Astrocyte (in vitro differentiated cells and primary cell): ENCODE measurements at regions not wholly inside any gene's neighbourhood (a gene's known extent, or its start where the extent isn't known, plus 50 kb on each side); places are given as distances from the start of the nearest gene placed in this dataset.

ENCODE experiments used
- DNase-seq: peaks from one replicate; pipeline ENCODE4 v3.0.0-alpha.2; 2010; ENCODE audit warnings: low read depth
- FAIRE-seq: peaks from 2 replicates; lab custom pipeline; 2011; peaks lifted over from hg19 to GRCh38; lab: Jason Lieb, UNC
- H2AFZ ChIP-seq: 2 replicates; pipeline ENCODE4 v1.6.0; 2012; ENCODE audit warnings: low read depth, low read length, inconsistent platforms
- H3K27ac ChIP-seq: 2 replicates; pipeline ENCODE4 v1.5.1; 2011; ENCODE audit warnings: low read depth, low read length, inconsistent platforms
- H3K27me3 ChIP-seq: 2 replicates; pipeline ENCODE4 v1.6.0; 2011; ENCODE audit warnings: low read length, inconsistent platforms; ENCODE audit not compliant: insufficient read depth
- H3K36me3 ChIP-seq: 2 replicates; pipeline ENCODE4 v1.5.1; 2011; ENCODE audit warnings: low read length, inconsistent platforms; ENCODE audit not compliant: insufficient read depth
- H3K4me1 ChIP-seq: 2 replicates; pipeline ENCODE4 v1.5.1; 2011; ENCODE audit warnings: low read length, inconsistent platforms; ENCODE audit not compliant: insufficient read depth
- H3K4me2 ChIP-seq: 2 replicates; pipeline ENCODE4 v1.6.0; 2012; ENCODE audit warnings: low read length, inconsistent platforms
- H3K4me3 ChIP-seq: 2 replicates; pipeline ENCODE4 v1.5.1; 2011; ENCODE audit warnings: low read depth, mild to moderate bottlenecking, low read length, inconsistent platforms; ENCODE audit not compliant: insufficient read depth
- H3K79me2 ChIP-seq: 2 replicates; pipeline ENCODE4 v1.6.0; 2012; ENCODE audit warnings: mild to moderate bottlenecking, low read length, inconsistent platforms; ENCODE audit not compliant: insufficient read depth
- H3K9ac ChIP-seq: 2 replicates; pipeline ENCODE4 v1.6.0; 2012; ENCODE audit warnings: mild to moderate bottlenecking, low read length, inconsistent platforms
- H3K9me3 ChIP-seq: 2 replicates; pipeline ENCODE4 v1.5.1; 2012; ENCODE audit warnings: low read depth, mild to moderate bottlenecking, low read length, inconsistent platforms; ENCODE audit not compliant: insufficient read depth
- H4K20me1 ChIP-seq: 2 replicates; pipeline ENCODE4 v1.6.0; 2012; ENCODE audit warnings: low read length, inconsistent platforms; ENCODE audit not compliant: insufficient read depth
- H3K27ac Mint-ChIP-seq: one replicate; pipeline ENCODE4 v1.8.0; 2021; ENCODE audit warnings: mild to moderate bottlenecking, mixed read lengths; ENCODE audit not compliant: unreplicated experiment
- H3K27me3 Mint-ChIP-seq: one replicate; pipeline ENCODE4 v1.8.0; 2021; ENCODE audit warnings: low read depth, mixed read lengths; ENCODE audit not compliant: unreplicated experiment
- H3K36me3 Mint-ChIP-seq: one replicate; pipeline ENCODE4 v1.8.0; 2021; ENCODE audit warnings: low read depth, mixed read lengths; ENCODE audit not compliant: unreplicated experiment
- H3K4me1 Mint-ChIP-seq: one replicate; pipeline ENCODE4 v1.8.0; 2021; ENCODE audit warnings: low read depth, mixed read lengths; ENCODE audit not compliant: unreplicated experiment
- H3K4me3 Mint-ChIP-seq: one replicate; pipeline ENCODE4 v1.8.0; 2021; ENCODE audit warnings: mild to moderate bottlenecking, moderate library complexity, mixed read lengths; ENCODE audit not compliant: unreplicated experiment
- H3K9me3 Mint-ChIP-seq: one replicate; pipeline ENCODE4 v1.8.0; 2021; ENCODE audit warnings: mild to moderate bottlenecking, mixed read lengths; ENCODE audit not compliant: unreplicated experiment
- EZH2 ChIP-seq: IDR thresholded peaks from 2 replicates; pipeline ENCODE4 v1.6.1; 2012; ENCODE audit warnings: mild to moderate bottlenecking, low read length, inconsistent platforms; ENCODE audit not compliant: insufficient read depth
- TF ChIP-seq, protein P1 (sequence below): IDR thresholded peaks from 2 replicates; pipeline ENCODE4 v1.5.1; 2011; ENCODE audit warnings: low read depth, mild to moderate bottlenecking, inconsistent platforms, low read length, moderate library complexity; ENCODE audit not compliant: insufficient read depth

DNA sequence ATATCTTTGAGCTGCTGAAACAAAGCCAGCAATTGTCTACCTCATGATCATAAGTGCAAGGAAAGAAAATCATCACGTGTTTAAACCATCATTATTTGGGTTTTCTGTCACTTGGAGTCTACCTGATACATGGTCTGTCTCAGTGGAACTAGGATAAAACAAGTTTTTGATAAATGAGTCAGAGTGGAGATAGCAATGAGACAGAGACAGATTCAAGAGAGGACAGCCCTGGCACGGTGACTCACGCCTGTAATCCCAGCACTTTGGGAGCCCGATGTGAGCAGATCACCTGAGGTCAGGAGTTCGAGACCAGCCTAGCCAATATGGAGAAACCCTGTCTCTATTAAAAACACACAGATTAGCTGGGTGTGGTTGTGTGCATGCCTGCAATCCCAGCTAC is 93.8 kb downstream of the PMAIP1 start:
- H3K4me3 Mint-ChIP-seq: no peak overlapping the region
- FAIRE-seq (no peak), DNase-seq (no peak)
- H3K9ac ChIP-seq: no peak overlapping the region
- no peaks in the 10 kb centered on the region for H3K79me2 ChIP-seq
- peaks cover 9% of the 10 kb centered on the region for H3K27me3 ChIP-seq
- no peak overlapping the region for H3K27ac ChIP-seq
- no peak overlapping the region for H3K27ac Mint-ChIP-seq
- TF ChIP-seq EZH2: no peak
- TF ChIP-seq, protein P1, sequence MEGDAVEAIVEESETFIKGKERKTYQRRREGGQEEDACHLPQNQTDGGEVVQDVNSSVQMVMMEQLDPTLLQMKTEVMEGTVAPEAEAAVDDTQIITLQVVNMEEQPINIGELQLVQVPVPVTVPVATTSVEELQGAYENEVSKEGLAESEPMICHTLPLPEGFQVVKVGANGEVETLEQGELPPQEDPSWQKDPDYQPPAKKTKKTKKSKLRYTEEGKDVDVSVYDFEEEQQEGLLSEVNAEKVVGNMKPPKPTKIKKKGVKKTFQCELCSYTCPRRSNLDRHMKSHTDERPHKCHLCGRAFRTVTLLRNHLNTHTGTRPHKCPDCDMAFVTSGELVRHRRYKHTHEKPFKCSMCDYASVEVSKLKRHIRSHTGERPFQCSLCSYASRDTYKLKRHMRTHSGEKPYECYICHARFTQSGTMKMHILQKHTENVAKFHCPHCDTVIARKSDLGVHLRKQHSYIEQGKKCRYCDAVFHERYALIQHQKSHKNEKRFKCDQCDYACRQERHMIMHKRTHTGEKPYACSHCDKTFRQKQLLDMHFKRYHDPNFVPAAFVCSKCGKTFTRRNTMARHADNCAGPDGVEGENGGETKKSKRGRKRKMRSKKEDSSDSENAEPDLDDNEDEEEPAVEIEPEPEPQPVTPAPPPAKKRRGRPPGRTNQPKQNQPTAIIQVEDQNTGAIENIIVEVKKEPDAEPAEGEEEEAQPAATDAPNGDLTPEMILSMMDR: no peak
- no peaks in the 10 kb centered on the region for H3K36me3 ChIP-seq
- H3K36me3 Mint-ChIP-seq: no peaks in the 10 kb centered on the region
- no peak overlapping the region for H3K4me3 ChIP-seq
- H3K27me3 Mint-ChIP-seq: peaks cover 6% of the 10 kb centered on the region
- H2AFZ ChIP-seq: no peak overlapping the region
- H3K4me1 ChIP-seq: no peaks in the 10 kb centered on the region
- no peaks in the 10 kb centered on the region for H3K9me3 Mint-ChIP-seq
- no peaks in the 10 kb centered on the region for H4K20me1 ChIP-seq
- no peak overlapping the region for H3K4me2 ChIP-seq
- no peaks in the 10 kb centered on the region for H3K4me1 Mint-ChIP-seq
- H3K9me3 ChIP-seq: no peaks in the 10 kb centered on the region

DNA sequence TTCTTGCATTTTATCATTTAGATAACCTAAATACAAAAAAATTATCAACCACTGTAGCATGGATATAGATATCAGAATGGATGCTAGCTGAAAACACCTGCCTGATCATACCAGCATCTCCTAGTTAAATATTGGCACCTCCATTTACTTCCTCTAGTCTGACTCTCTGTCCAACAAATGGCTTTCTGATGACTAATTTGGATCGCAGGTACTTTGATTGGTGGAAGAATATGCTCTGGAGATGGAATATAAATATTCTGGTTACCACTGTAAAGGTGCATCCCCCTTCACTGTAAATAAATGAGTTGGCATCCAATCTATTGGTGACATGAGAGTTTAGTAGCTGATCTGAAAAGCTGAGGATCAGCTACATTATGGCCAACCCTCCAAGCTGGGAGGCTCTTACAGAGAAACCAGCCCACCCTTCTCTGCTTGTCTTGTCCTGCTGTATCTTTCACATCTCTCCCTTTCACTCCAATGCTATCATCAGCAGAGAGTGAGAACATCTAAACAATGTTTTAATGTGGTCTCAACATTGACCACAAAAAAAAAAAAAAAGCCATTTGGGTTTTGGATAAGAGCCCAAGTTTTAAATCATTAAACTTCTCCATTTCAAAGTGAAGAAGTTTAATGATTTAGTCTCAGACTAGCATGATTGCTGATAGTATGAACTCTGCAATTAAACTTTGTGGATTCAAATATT is 90.5 kb downstream of the PMAIP1 start:
- H3K27me3 ChIP-seq: peaks cover 3% of the 10 kb centered on the region
- Mint-ChIP-seq H3K4me3 (no peak overlapping the region), H3K9me3 (no peaks in the 10 kb centered on the region), H3K27me3 (peaks cover 3% of the 10 kb centered on the region), H3K27ac (no peak overlapping the region), H3K4me1 (no peaks in the 10 kb centered on the region), H3K36me3 (no peaks in the 10 kb centered on the region)
- H3K27ac ChIP-seq: no peak overlapping the region
- no peaks in the 10 kb centered on the region for H3K9me3 ChIP-seq
- FAIRE-seq (no peak), DNase-seq (peak; percentile 22)
- TF ChIP-seq, protein P1: no peak
- no peak for TF ChIP-seq EZH2
- no peak overlapping the region for H2AFZ ChIP-seq
- no peaks in the 10 kb centered on the region for H3K4me1 ChIP-seq
- no peaks in the 10 kb centered on the region for H4K20me1 ChIP-seq
- no peak overlapping the region for H3K4me2 ChIP-seq
- no peak overlapping the region for H3K4me3 ChIP-seq
- H3K9ac ChIP-seq: no peak overlapping the region
- H3K79me2 ChIP-seq: no peaks in the 10 kb centered on the region
- H3K36me3 ChIP-seq: no peaks in the 10 kb centered on the region

DNA sequence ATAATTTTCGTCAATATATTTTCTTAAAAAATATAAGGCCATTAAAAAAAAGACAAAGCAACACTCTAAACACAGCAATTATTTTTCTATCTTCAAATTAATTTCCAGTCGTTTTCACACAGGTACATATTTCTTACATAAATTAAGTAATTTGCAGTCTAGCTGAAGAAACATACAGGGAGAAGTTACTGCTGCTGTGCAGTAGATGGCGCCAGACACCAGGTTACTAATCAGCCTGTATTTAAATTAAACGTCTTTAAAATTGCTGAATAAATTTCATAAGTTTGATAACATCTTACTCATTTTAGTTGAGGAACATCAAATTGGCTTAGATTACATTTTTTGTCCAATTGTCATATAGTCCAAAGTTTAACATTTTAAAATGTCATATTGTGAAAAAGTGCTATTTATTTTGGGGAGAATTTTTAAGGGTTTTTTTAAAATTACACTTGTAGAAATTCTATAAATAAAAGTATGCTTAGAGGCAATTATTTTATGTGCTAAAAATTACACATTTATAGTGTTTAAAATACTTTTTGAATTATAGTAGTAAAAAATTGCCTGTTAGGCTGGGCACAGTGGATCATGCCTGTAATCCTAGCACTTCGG is 88.4 kb downstream of the PMAIP1 start:
- Histone ChIP-seq H3K9ac (no peak overlapping the region), H4K20me1 (no peaks in the 10 kb centered on the region), H3K4me3 (no peak overlapping the region), H3K27ac (no peak overlapping the region), H3K79me2 (no peaks in the 10 kb centered on the region), H3K27me3 (peaks cover 3% of the 10 kb centered on the region), H2AFZ (no peak overlapping the region), H3K4me1 (no peaks in the 10 kb centered on the region), H3K9me3 (no peaks in the 10 kb centered on the region), H3K36me3 (no peaks in the 10 kb centered on the region), H3K4me2 (no peak overlapping the region)
- DNase-seq (peak; percentile 34), FAIRE-seq (no peak)
- TF ChIP-seq, protein P1: peak; percentile 97
- no peak for TF ChIP-seq EZH2
- Mint-ChIP-seq H3K27ac (no peak overlapping the region), H3K9me3 (no peaks in the 10 kb centered on the region), H3K36me3 (no peaks in the 10 kb centered on the region), H3K27me3 (peaks cover 2% of the 10 kb centered on the region), H3K4me3 (no peak overlapping the region), H3K4me1 (no peaks in the 10 kb centered on the region)
